ENCODE measurements at regions not wholly inside any gene's neighbourhood (a gene's known extent, or its start where the extent isn't known, plus 50 kb on each side); places are given as distances from the start of the nearest gene placed in this dataset.

- ChIA-PET CTCF (no interaction called here), POLR2A (no interaction called here)
- H3K27me3 ChIP-seq (ENCODE audit: control insufficient read depth, insufficient read depth, low read length): no peaks in the 10 kb centered on the region
- no peak overlapping the region for H3K27ac ChIP-seq (ENCODE audit: low read depth, low read length)
- no peak for DNase-seq (ENCODE audit: low read depth, low spot score)
- H3K4me3 ChIP-seq (ENCODE audit: low read depth, low read length): no peak overlapping the region
- peaks cover 8% of the 10 kb centered on the region for H3K9me3 ChIP-seq (ENCODE audit: control insufficient read depth, insufficient read depth, low read length)
- TF ChIP-seq CTCF (IDR thresholded peaks at IDR 0.05; ENCODE audit: low read depth, low read length): no peak
These were observed 195.5 kb upstream of the CDC14C start for GRCh38 chr7:48728799-48729198.

- H3K27ac ChIP-seq (ENCODE audit: low read depth, low read length): no peak overlapping the region
- TF ChIP-seq CTCF (IDR thresholded peaks at IDR 0.05; ENCODE audit: low read depth, low read length): no peak
- no peak overlapping the region for H3K4me3 ChIP-seq (ENCODE audit: low read depth, low read length)
- CTCF ChIA-PET: no interaction called here
- DNase-seq (ENCODE audit: low read depth, low spot score): no peak
- POLR2A ChIA-PET: no interaction called here
- H3K27me3 ChIP-seq (ENCODE audit: control insufficient read depth, insufficient read depth, low read length): no peaks in the 10 kb centered on the region
- peaks cover 8% of the 10 kb centered on the region; the same call in 1 of the 2 replicates for H3K9me3 ChIP-seq (ENCODE audit: control insufficient read depth, insufficient read depth, low read length)
These were observed 189.5 kb upstream of the CDC14C start for GRCh38 chr7:48734695-48735406.

GRCh38 chr7:48741545-48741944 lies 182.8 kb upstream of the CDC14C start:
- TF ChIP-seq CTCF (IDR thresholded peaks at IDR 0.05; ENCODE audit: low read depth, low read length): no peak
- Histone ChIP-seq H3K9me3 (ENCODE audit: control insufficient read depth, insufficient read depth, low read length) (peaks cover 8% of the 10 kb centered on the region; the same call in 1 of the 2 replicates), H3K27me3 (ENCODE audit: control insufficient read depth, insufficient read depth, low read length) (no peaks in the 10 kb centered on the region), H3K27ac (ENCODE audit: low read depth, low read length) (no peak overlapping the region), H3K4me3 (ENCODE audit: low read depth, low read length) (no peak overlapping the region)
- DNase-seq (ENCODE audit: low read depth, low spot score): no peak
- ChIA-PET CTCF (no interaction called here), POLR2A (no interaction called here)

GRCh38 chr7:48742079-48742798 lies 182.1 kb upstream of the CDC14C start:
- CTCF ChIA-PET: no interaction called here
- H3K27ac ChIP-seq (ENCODE audit: low read depth, low read length): no peak overlapping the region
- H3K4me3 ChIP-seq (ENCODE audit: low read depth, low read length): no peak overlapping the region
- TF ChIP-seq CTCF (IDR thresholded peaks at IDR 0.05; ENCODE audit: low read depth, low read length): no peak
- no peaks in the 10 kb centered on the region for H3K27me3 ChIP-seq (ENCODE audit: control insufficient read depth, insufficient read depth, low read length)
- H3K9me3 ChIP-seq (ENCODE audit: control insufficient read depth, insufficient read depth, low read length): peaks cover 8% of the 10 kb centered on the region; the same call in 1 of the 2 replicates
- DNase-seq (ENCODE audit: low read depth, low spot score): no peak
- POLR2A ChIA-PET: no interaction called here

- no peak for DNase-seq (ENCODE audit: low read depth, low spot score)
- no peak for TF ChIP-seq CTCF (IDR thresholded peaks at IDR 0.05; ENCODE audit: low read depth, low read length)
- CTCF ChIA-PET: no interaction called here
These were observed 176.1 kb upstream of the CDC14C start for GRCh38 chr7:48748081-48748833.

More at GRCh38 chr7:48748081-48748833, 176.1 kb upstream of the CDC14C start:
- Histone ChIP-seq H3K4me3 (ENCODE audit: low read depth, low read length) (no peak overlapping the region), H3K9me3 (ENCODE audit: control insufficient read depth, insufficient read depth, low read length) (peaks cover 11% of the 10 kb centered on the region), H3K27ac (ENCODE audit: low read depth, low read length) (no peak overlapping the region), H3K27me3 (ENCODE audit: control insufficient read depth, insufficient read depth, low read length) (no peaks in the 10 kb centered on the region)
- POLR2A ChIA-PET: no interaction called here
